Breast epithelium (tissue), 3 donors: ENCODE measurements at regions not wholly inside any gene's neighbourhood (a gene's known extent, or its start where the extent isn't known, plus 50 kb on each side); places are given as distances from the start of the nearest gene placed in this dataset.

Source experiments
- POLR2A ChIP-seq: fragments of 450-650 bp; IDR thresholded peaks from one replicate; pipeline ENCODE4 v1.6.1; 2016; ENCODE audit warnings: antibody characterized with exemption, mild to moderate bottlenecking, moderate library complexity
- TF ChIP-seq, protein P1 (sequence below), 3 donors: fragments of 450-650 bp; IDR thresholded peaks; one replicate each; pipeline ENCODE4 v1.5.1; 2016 to 2017; ENCODE audit warnings: antibody characterized with exemption in 3 of 3, mild to moderate bottlenecking in 3 of 3, moderate library complexity in 3 of 3

DNA sequence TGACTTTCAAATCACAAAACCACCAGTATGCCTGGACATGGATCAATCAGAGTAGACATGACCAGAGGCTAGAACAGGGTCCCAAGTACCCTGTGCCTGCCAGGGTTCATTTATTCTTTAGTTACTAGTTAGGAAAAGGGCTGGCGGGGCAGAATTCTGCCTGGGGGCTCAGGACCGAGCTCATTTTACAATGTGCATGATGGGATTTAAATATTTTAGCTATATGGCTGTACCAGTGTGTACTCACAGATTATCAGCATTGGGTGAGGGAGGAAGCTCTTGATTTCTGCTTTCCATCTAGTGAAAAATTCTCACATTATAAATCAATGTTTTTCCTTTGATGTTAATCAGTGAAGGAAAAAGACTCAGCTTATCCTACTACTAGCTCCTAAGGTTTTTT lies 1511.1 kb downstream of the EFNA5 start:
- TF ChIP-seq, protein P1, sequence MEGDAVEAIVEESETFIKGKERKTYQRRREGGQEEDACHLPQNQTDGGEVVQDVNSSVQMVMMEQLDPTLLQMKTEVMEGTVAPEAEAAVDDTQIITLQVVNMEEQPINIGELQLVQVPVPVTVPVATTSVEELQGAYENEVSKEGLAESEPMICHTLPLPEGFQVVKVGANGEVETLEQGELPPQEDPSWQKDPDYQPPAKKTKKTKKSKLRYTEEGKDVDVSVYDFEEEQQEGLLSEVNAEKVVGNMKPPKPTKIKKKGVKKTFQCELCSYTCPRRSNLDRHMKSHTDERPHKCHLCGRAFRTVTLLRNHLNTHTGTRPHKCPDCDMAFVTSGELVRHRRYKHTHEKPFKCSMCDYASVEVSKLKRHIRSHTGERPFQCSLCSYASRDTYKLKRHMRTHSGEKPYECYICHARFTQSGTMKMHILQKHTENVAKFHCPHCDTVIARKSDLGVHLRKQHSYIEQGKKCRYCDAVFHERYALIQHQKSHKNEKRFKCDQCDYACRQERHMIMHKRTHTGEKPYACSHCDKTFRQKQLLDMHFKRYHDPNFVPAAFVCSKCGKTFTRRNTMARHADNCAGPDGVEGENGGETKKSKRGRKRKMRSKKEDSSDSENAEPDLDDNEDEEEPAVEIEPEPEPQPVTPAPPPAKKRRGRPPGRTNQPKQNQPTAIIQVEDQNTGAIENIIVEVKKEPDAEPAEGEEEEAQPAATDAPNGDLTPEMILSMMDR (IDR thresholded peaks at IDR 0.05): no peak
- TF ChIP-seq POLR2A: no peak
